K562 (cell line): ENCODE measurements at regions not wholly inside any gene's neighbourhood (a gene's known extent, or its start where the extent isn't known, plus 50 kb on each side); places are given as distances from the start of the nearest gene placed in this dataset.

Experiments used
- ATAC-seq: fragments of 200-7000 bp; cut with Tn5 transposase; 3 replicates; pipeline ENCODE4 v1.9.1; 2020; ENCODE audit warnings: moderate library complexity
- BruUV-seq: library from RNA; stranded (reverse); fragments of 400-500 nt; replicated peaks from 2 replicates; lab custom pipeline; 2021; lab: Mats Ljungman, UMichigan
- CTCF ChIA-PET: fragments of 300-600 bp; formaldehyde crosslinking; extraction: SDS; loops from one replicate; lab custom pipeline; 2021; ENCODE audit warnings: low intra/inter-chr PET ratio; lab: Yijun Ruan, JAX
- POLR2A ChIA-PET: fragments of 300-600, 350-650 bp; sonication (Branson Sonifier 250); formaldehyde crosslinking; extraction: SDS; loops from one replicate; lab custom pipeline; 2021; ENCODE audit warnings: antibody characterized with exemption, inconsistent platforms; lab: Yijun Ruan, JAX
- DNase-seq, 4 experiments: peaks; one replicate each; pipeline versions ENCODE4 v3.0.0 to v3.0.0-alpha.2; 2011 to 2018; ENCODE audit warnings: low spot score in 3 of 4, mixed read lengths in 3 of 4; ENCODE audit errors: extremely low read depth in 1 of 4
- FAIRE-seq: peaks from 2 replicates; lab custom pipeline; 2011; peaks lifted over from hg19 to GRCh38; lab: Jason Lieb, UNC
- H2AFZ ChIP-seq: 2 replicates; pipeline ENCODE4 v1.6.0; 2011; ENCODE audit warnings: low read depth, low read length, control low read depth, inconsistent platforms
- H3K27ac ChIP-seq: fragments of 200-600 bp; 3 replicates; pipeline ENCODE4 v1.8.0; 2011; ENCODE audit warnings: low read depth, mild to moderate bottlenecking, control low read depth, inconsistent platforms, low read length, moderate library complexity, mixed read lengths; ENCODE audit errors: extremely low read depth
- H3K27me3 ChIP-seq, 2 experiments: fragments of 300-600 bp in 1 of 2; 2 replicates in 1 of 2; 3 replicates in 1 of 2; pipeline versions ENCODE4 v1.6.0 to v1.8.0; 2011; ENCODE audit warnings: inconsistent platforms in 2 of 2, low read length in 2 of 2, mild to moderate bottlenecking in 1 of 2, mixed read lengths in 1 of 2, moderate library complexity in 1 of 2; ENCODE audit not compliant: control insufficient read depth in 2 of 2, insufficient read depth in 2 of 2
- H3K36me3 ChIP-seq: fragments of 300-600 bp; 3 replicates; pipeline ENCODE4 v1.8.0; 2011; ENCODE audit warnings: mild to moderate bottlenecking, low read length, inconsistent platforms; ENCODE audit not compliant: control insufficient read depth, insufficient read depth
- H3K4me1 ChIP-seq, 2 experiments: fragments of 200-600 bp in 1 of 2; replicated peaks in 1 of 2; 2 replicates in 1 of 2; 3 replicates in 1 of 2; pipeline versions ENCODE4 v1.5.1 to v1.8.0; 2011; ENCODE audit warnings: inconsistent platforms in 2 of 2, low read length in 2 of 2, mild to moderate bottlenecking in 1 of 2, mixed read lengths in 1 of 2, moderate library complexity in 1 of 2; ENCODE audit not compliant: control insufficient read depth in 2 of 2, insufficient read depth in 2 of 2
- H3K4me2 ChIP-seq: 2 replicates; pipeline ENCODE4 v1.6.1; 2011; ENCODE audit warnings: low read length, control low read depth, inconsistent platforms, mixed read lengths; ENCODE audit not compliant: insufficient read depth
- H3K4me3 ChIP-seq: fragments of 200-600 bp; sonication (generic), shearing (Covaris generic); 2 replicates; pipeline ENCODE4 v1.5.1; 2016; ENCODE audit warnings: control low read depth, inconsistent platforms
- H3K79me2 ChIP-seq: fragments of 200-600 bp; 3 replicates; pipeline ENCODE4 v1.8.0; 2011; ENCODE audit warnings: low read length, inconsistent platforms; ENCODE audit not compliant: control insufficient read depth, insufficient read depth
- H3K9ac ChIP-seq, 2 experiments: 2 replicates each; pipeline versions ENCODE4 v1.6.0 to v1.6.1; 2011; ENCODE audit warnings: low read depth in 2 of 2, low read length in 2 of 2, control low read depth in 1 of 2, inconsistent platforms in 1 of 2, mild to moderate bottlenecking in 1 of 2, mixed read lengths in 1 of 2; ENCODE audit not compliant: insufficient read depth in 1 of 2
- H3K9me1 ChIP-seq: one replicate; pipeline ENCODE4 v1.6.0; 2011; ENCODE audit warnings: inconsistent platforms, mild to moderate bottlenecking, low read length, moderate library complexity; ENCODE audit not compliant: control insufficient read depth, insufficient read depth
- H3K9me3 ChIP-seq: replicated peaks from 2 replicates; pipeline ENCODE4 v1.5.1; 2011; ENCODE audit warnings: low read depth, low read length, inconsistent platforms; ENCODE audit not compliant: control insufficient read depth, insufficient read depth
- H4K20me1 ChIP-seq: replicated peaks from 2 replicates; pipeline ENCODE4 v1.6.1; 2011; ENCODE audit warnings: low read length, inconsistent platforms, mixed read lengths; ENCODE audit not compliant: control insufficient read depth, insufficient read depth
- ARID1B ChIP-seq: fragments of 450-650 bp; IDR thresholded peaks from 2 replicates; pipeline ENCODE4 v1.6.1; 2016; ENCODE audit warnings: antibody characterized with exemption, mild to moderate bottlenecking, inconsistent platforms
- ARID2 ChIP-seq: fragments of 450-650 bp; IDR thresholded peaks from 2 replicates; pipeline ENCODE4 v1.6.1; 2017; ENCODE audit warnings: antibody characterized with exemption, mild to moderate bottlenecking
- CAMTA2 ChIP-seq: fragments of 250-450 bp; sonication (Bioruptor Pico); conservative IDR thresholded peaks from 2 replicates; pipeline ENCODE4 v1.5.1; 2022
- FOSL1 ChIP-seq: fragments of 200-800 bp; sonication (Bioruptor generic); conservative IDR thresholded peaks from 2 replicates; pipeline ENCODE4 v1.6.1; 2016; ENCODE audit warnings: missing genetic modification characterization, missing compliant biosample characterization
- GABPB1 ChIP-seq: sonication (generic); formaldehyde crosslinking; IDR thresholded peaks from 2 replicates; pipeline ENCODE4 v1.8.0; 2022; ENCODE audit warnings: mild to moderate bottlenecking, missing genetic modification reagents
- JUND ChIP-seq, 2 experiments: IDR thresholded peaks; 2 replicates in 1 of 2; 3 replicates in 1 of 2; pipeline ENCODE4 v1.6.1; 2011; ENCODE audit warnings: borderline replicate concordance in 2 of 2, low read depth in 2 of 2, low read length in 2 of 2, improper control_type of control experiment in 1 of 2, missing biosample characterization in 1 of 2, missing genetic modification characterization in 1 of 2, missing genetic modification reagents in 1 of 2
- MEF2D ChIP-seq: conservative IDR thresholded peaks from 2 replicates; pipeline ENCODE4 v1.6.1; 2016; ENCODE audit warnings: low read depth, missing genetic modification characterization, missing compliant biosample characterization
- SNIP1 ChIP-seq: fragments of 450-650 bp; IDR thresholded peaks from 2 replicates; pipeline ENCODE4 v1.7.1; 2017; ENCODE audit warnings: low read depth, mild to moderate bottlenecking
- TEAD4 ChIP-seq, 2 experiments: sonication (generic) in 1 of 2; formaldehyde crosslinking in 1 of 2; IDR thresholded peaks; 2 replicates each; pipeline versions ENCODE4 v1.6.1 to v1.8.0; 2012 to 2022; ENCODE audit warnings: borderline replicate concordance in 1 of 2, inconsistent platforms in 1 of 2, low read length in 1 of 2, mild to moderate bottlenecking in 1 of 2, missing genetic modification reagents in 1 of 2
- ZBTB7A ChIP-seq: IDR thresholded peaks from 2 replicates; pipeline ENCODE4 v1.6.1; 2011; ENCODE audit warnings: low read depth, mild to moderate bottlenecking, low read length, moderate library complexity, borderline replicate concordance; ENCODE audit not compliant: control insufficient read depth
- ZC3H8 ChIP-seq: fragments of 450-650 bp; IDR thresholded peaks from 2 replicates; pipeline ENCODE4 v1.6.1; 2017
- ZNF143 ChIP-seq: sonication (generic); formaldehyde crosslinking; IDR thresholded peaks from 2 replicates; pipeline ENCODE4 v1.9.0; 2022; ENCODE audit warnings: mild to moderate bottlenecking, missing genetic modification reagents
- ZNF263 ChIP-seq: sonication (generic); formaldehyde crosslinking; IDR thresholded peaks from 2 replicates; pipeline ENCODE4 v1.8.0; 2022; ENCODE audit warnings: mild to moderate bottlenecking, missing genetic modification reagents, borderline replicate concordance
- ZNF507 ChIP-seq: conservative IDR thresholded peaks from 2 replicates; pipeline ENCODE4 v1.6.1; 2017; ENCODE audit warnings: missing genetic modification characterization, missing compliant biosample characterization
- ZNF830 ChIP-seq: fragments of 250-450 bp; sonication (Bioruptor Pico); IDR thresholded peaks from 2 replicates; pipeline ENCODE4 v1.5.0; 2021; ENCODE audit warnings: mild to moderate bottlenecking
- WGBS: fragments of 100-300 bp; shearing (Covaris generic); methylation state at CpG from one replicate; pipeline ENCODE4 v1.1.6; 2016; ENCODE audit warnings: low coverage, mixed read lengths; ENCODE audit not compliant: insufficient coverage; ENCODE audit errors: missing lambda C conversion rate; 5-methylcytosine and 5-hydroxymethylcytosine counted together
- in situ Hi-C: fragments of 300-500 bp; cut with MboI; formaldehyde crosslinking; loops from 4 replicates; pipeline ENCODE4 v1.15.0; 2018; ENCODE audit warnings: inconsistent platforms, mixed read lengths
- intact Hi-C: fragments of 100-400 bp; cut with micrococcal nuclease; formaldehyde crosslinking; loops from 2 replicates; pipeline ENCODE4 v1.14.2; 2022
- TF ChIP-seq, protein P1 (sequence below), 2 experiments: fragments of 450-650 bp in 1 of 2; sonication (generic) in 1 of 2; formaldehyde crosslinking in 1 of 2; IDR thresholded peaks in 1 of 2; conservative IDR thresholded peaks in 1 of 2; 2 replicates each; pipeline versions ENCODE4 v1.6.1 to v1.8.1; 2016 to 2023; ENCODE audit warnings: mild to moderate bottlenecking in 2 of 2, moderate library complexity in 2 of 2, inconsistent platforms in 1 of 2, missing genetic modification reagents in 1 of 2

DNA sequence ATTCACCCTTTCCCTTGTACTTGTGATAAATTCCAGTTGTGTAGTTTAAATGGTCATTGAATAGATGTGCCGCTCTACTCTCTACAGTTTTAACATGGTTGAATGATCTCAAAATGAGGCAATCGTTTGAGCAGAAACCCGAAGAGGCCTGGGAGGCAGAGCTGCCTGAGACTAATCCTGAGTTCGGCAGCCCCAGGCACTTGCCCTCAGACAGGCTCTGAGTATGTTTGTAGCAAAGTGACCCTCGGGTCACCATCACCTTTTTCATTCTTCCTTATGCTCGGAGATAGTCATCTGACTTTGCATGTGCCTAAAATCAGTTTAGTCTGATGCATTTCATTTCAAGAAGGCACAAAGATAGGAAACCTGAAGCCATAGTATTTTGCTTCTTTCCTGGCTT is 184.0 kb upstream of the RBFOX1 start:
- Histone ChIP-seq H3K9me3 (no peaks in the 10 kb centered on the region), H3K27ac (no peak overlapping the region), H3K4me3 (no peak overlapping the region), H3K4me1 (no peaks in the 10 kb centered on the region), H3K9me1 (no peaks in the 10 kb centered on the region), H3K27me3 (no peaks in the 10 kb centered on the region), H4K20me1 (no peaks in the 10 kb centered on the region), H3K36me3 (no peaks in the 10 kb centered on the region), H3K9ac (no peak overlapping the region), H2AFZ (no peak overlapping the region), H3K4me2 (no peak overlapping the region), H3K79me2 (no peaks in the 10 kb centered on the region)
- in situ Hi-C loops = no loop called here
- 1% methylated on average over 6 of the region's 6 CpGs for WGBS
- CTCF ChIA-PET = no interaction called here
- no TSS peak for BruUV-seq
- ATAC-seq (no peak), FAIRE-seq (no peak), DNase-seq (no peak)
- TF ChIP-seq ARID1B (no peak), ZBTB7A (no peak), ZC3H8 (no peak), CAMTA2 (CRISPR knock-in tag) (no peak), SNIP1 (no peak), GABPB1 (no peak), TEAD4 (IDR thresholded peaks at IDR 0.05; ENCODE audit: low read length) (no peak), TEAD4 (CRISPR knock-in tag; IDR thresholded peaks at IDR 0.05; ENCODE audit: borderline replicate concordance) (no peak), MEF2D (no peak)
- intact Hi-C loops = no loop called here
- POLR2A ChIA-PET = no interaction called here

DNA sequence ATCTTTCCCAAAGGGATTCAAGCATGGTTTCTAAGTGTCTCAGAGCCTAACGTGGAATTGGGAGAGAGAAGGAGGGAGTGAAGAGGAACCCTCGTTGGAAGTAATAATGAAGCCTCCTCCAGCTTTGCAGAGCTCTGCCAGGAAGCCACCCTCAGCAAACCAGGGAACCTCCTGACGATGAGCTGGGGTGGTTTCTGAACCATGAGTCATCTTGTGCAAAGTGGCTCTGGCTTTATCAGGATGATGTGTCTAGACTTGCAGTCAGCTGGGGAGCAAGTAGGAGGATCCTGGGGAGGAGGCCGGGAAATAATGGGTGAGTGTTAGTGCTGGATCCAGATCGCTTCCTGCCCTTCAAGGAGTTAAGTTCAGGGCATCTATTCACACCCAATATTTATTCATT is 191.7 kb upstream of the RBFOX1 start:
- peak in 1 of 4 experiments; percentile 5 for DNase-seq
- CTCF ChIA-PET = no interaction called here
- H3K4me1 ChIP-seq = no peaks in the 10 kb centered on the region
- TF ChIP-seq, protein P1, sequence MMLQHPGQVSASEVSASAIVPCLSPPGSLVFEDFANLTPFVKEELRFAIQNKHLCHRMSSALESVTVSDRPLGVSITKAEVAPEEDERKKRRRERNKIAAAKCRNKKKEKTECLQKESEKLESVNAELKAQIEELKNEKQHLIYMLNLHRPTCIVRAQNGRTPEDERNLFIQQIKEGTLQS (IDR thresholded peaks at IDR 0.05) = peak; percentile 27; the same call in 1 of the 2 replicates
- TF ChIP-seq, protein P1 (CRISPR knock-in tag; conservative IDR thresholded peaks at IDR 0.05) = no peak
- TF ChIP-seq JUND (IDR thresholded peaks at IDR 0.05; ENCODE audit: borderline replicate concordance, low read depth, low read length) (0 out of 2 replicates have a peak, but pooled peaks have one; percentile 23), JUND (tag; IDR thresholded peaks at IDR 0.05; ENCODE audit: borderline replicate concordance, low read depth, low read length) (peak; percentile 12; the same call in 1 of the 3 replicates), ZNF263 (no peak), FOSL1 (tag) (peak; percentile 33; the same call in 1 of the 2 replicates), ZNF143 (no peak), ZNF830 (CRISPR knock-in tag) (no peak), ZNF507 (tag) (no peak), ARID2 (no peak)
- TF ChIP-seq, all 486 proteins: peak for 3
- intact Hi-C loops (no loop called here), in situ Hi-C loops (no loop called here)
- no peaks in the 10 kb centered on the region for H3K9me3 ChIP-seq
- no peaks in the 10 kb centered on the region for H3K9me1 ChIP-seq
- no peaks in the 10 kb centered on the region for H4K20me1 ChIP-seq
- no peak overlapping the region for H3K9ac ChIP-seq
- POLR2A ChIA-PET = no interaction called here
- 0% methylated on average over 5 of the region's 5 CpGs for WGBS
- H3K27me3 ChIP-seq = no peaks in the 10 kb centered on the region
- no peak overlapping the region for H3K4me2 ChIP-seq
- BruUV-seq = no TSS peak
- FAIRE-seq (no peak), ATAC-seq (no peak)
- H2AFZ ChIP-seq = no peak overlapping the region
- no peak overlapping the region for H3K27ac ChIP-seq
- H3K36me3 ChIP-seq = no peaks in the 10 kb centered on the region
- H3K79me2 ChIP-seq = no peaks in the 10 kb centered on the region
- H3K4me3 ChIP-seq = no peak overlapping the region
